ENCODE measurements at regions not wholly inside any gene's neighbourhood (a gene's known extent, or its start where the extent isn't known, plus 50 kb on each side); places are given as distances from the start of the nearest gene placed in this dataset.

GRCh38 chr7:27315066-27315465, 72.5 kb downstream of the EVX1 start (continued):
- no peak for TF ChIP-seq ARID4A (CRISPR knock-in tag; IDR thresholded peaks at IDR 0.05; ENCODE audit: borderline replicate concordance)

- no peak overlapping the region for H3K9ac ChIP-seq (ENCODE audit: insufficient read depth, low read depth, low read length)
- ChIA-PET CTCF (ENCODE audit: low intra/inter-chr PET ratio, low total read pairs) (no interaction called here), POLR2A (no interaction called here)
- H3K79me2 ChIP-seq (ENCODE audit: insufficient read depth, low read length), result no peaks in the 10 kb centered on the region
- H3K4me3 ChIP-seq (replicated peaks in 1 of 3; ENCODE audit: insufficient read depth in 1 of 3, low read depth in 2 of 3, low read length in 3 of 3), result no peak overlapping the region
- WGBS (ENCODE audit: low lambda C conversion rate), result 13% methylated on average over 3 of the region's 3 CpGs
- no peak overlapping the region for H2AFZ ChIP-seq (ENCODE audit: low read length)
- no peak overlapping the region for H3K4me2 ChIP-seq (ENCODE audit: low read depth, low read length)
- no peaks in the 10 kb centered on the region for H3K4me1 ChIP-seq (ENCODE audit: insufficient read depth, low read length)
- no peaks in the 10 kb centered on the region for H3K9me3 ChIP-seq (ENCODE audit: low read length)
- no peaks in the 10 kb centered on the region for H4K20me1 ChIP-seq (ENCODE audit: insufficient read depth, low read length)
- no TSS peak for BruUV-seq (replicated peaks)
- TF ChIP-seq ZNF30 (CRISPR knock-in tag; IDR thresholded peaks at IDR 0.05), result no peak
- TF ChIP-seq HHEX (CRISPR knock-in tag; IDR thresholded peaks at IDR 0.05), result no peak
- no peak for TF ChIP-seq ZNF770 (CRISPR knock-in tag; IDR thresholded peaks at IDR 0.05)
- TF ChIP-seq RARG (CRISPR knock-in tag; IDR thresholded peaks at IDR 0.05; ENCODE audit: low read depth), result no peak
- no peak for TF ChIP-seq ZBTB4 (CRISPR knock-in tag; IDR thresholded peaks at IDR 0.05; ENCODE audit: borderline replicate concordance)
- H3K27me3 ChIP-seq (ENCODE audit: control insufficient read depth in 1 of 2, insufficient read depth in 2 of 2, low read length in 2 of 2), result peaks cover 0 to 5% of the 10 kb centered on the region in 2 experiments; a peak in 1 of 5 replicates
- no peaks in the 10 kb centered on the region for H3K36me3 ChIP-seq (replicated peaks in 1 of 2; ENCODE audit: control insufficient read depth in 1 of 2, insufficient read depth in 2 of 2, low read length in 2 of 2)
- intact Hi-C loops (cut with micrococcal nuclease; ENCODE audit: unreplicated experiment) (no loop called here), in situ Hi-C loops (cut with HindIII; ENCODE audit: extremely low pct_ligation_motif_present, low pct_unique_long_range_greater_than_20kb) (no loop called here)
- H3K27ac ChIP-seq (ENCODE audit: extremely low read length, insufficient read depth, low read length), result no peak overlapping the region
- FAIRE-seq (no peak), DNase-seq (ENCODE audit: low spot score) (no peak), ATAC-seq (no peak)
These were observed 73.7 kb downstream of the EVX1 start for GRCh38 chr7:27316311-27316710.
